Left kidney (tissue), 1 donor: ENCODE measurements at regions not wholly inside any gene's neighbourhood (a gene's known extent, or its start where the extent isn't known, plus 50 kb on each side); places are given as distances from the start of the nearest gene placed in this dataset.
"Not testable (repeated sequence)": the region's sequence is repeated elsewhere in the genome, so short reads cannot be mapped to it uniquely, and the experiment has no call there.

Experiments
- DNase-seq: peaks from one replicate; pipeline ENCODE4 v3.0.0-alpha.2; 2013

DNA sequence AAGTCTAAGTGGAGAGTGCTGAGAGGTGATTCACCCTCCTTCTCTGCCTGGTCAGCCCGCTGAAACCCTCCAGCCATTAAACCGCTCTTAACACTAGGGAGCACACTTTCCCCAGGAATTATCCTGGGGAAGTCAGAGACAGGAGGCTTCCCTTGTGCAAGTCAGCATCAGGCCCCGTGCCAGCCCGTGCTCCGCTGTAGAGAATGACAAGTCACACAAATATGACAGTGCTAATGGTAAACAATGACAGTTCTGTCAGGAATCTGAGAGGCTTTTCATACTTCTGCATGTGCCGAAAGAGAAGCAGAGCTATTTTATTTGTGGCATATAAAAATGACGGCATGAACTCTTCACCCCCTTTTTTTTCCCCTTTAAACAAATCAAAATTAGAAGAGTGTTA lies 816.9 kb upstream of the SLC10A2 start:
- DNase-seq = peak; percentile 87

- not testable (repeated sequence) for DNase-seq
Measured at GRCh38 chr13:103880146-103880545, 813.9 kb upstream of the SLC10A2 start.

GRCh38 chr13:103878891-103879605 lies 812.8 kb upstream of the SLC10A2 start:
- DNase-seq = no peak

DNA sequence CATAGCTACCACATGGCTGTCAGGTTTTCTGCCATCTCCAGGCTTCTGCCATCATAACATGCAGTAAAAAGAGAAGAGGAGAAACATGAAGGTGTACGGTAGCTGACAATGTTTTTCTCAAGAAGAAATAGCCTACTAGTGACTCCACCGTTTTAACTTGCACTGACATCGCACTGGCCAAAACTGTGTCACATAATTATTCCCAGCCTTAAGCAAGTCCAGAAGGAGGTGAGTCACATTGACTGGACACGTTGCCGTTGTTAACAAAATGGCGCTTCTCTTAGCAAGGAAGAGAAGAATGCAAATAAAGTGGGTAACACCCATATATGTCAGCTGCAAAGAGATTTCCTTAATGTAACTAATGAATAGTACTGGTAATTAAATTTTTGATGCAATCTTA lies 810.4 kb upstream of the SLC10A2 start:
- DNase-seq = no peak

DNA sequence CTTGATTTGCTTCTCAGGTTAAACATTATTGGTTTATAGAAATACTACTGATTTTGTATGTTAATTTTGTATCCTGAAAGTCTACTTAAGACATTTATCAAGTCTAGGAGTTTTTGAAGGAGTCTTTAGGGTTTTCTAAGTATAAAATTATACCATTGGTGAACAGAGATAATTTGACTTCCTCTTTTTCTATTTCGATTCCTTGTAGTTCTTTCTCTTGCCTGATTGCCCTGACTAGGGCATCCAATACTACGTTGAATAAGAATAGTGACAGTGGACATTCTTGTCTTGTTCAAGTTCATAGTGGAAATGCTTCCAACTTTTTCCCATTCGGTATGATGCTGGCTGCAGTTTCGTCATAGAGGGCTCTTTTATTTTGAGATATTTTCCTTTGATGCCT lies 807.5 kb upstream of the SLC10A2 start:
- DNase-seq = no peak

- DNase-seq = no peak
Measured at GRCh38 chr13:103866048-103866447, 799.8 kb upstream of the SLC10A2 start.

DNA sequence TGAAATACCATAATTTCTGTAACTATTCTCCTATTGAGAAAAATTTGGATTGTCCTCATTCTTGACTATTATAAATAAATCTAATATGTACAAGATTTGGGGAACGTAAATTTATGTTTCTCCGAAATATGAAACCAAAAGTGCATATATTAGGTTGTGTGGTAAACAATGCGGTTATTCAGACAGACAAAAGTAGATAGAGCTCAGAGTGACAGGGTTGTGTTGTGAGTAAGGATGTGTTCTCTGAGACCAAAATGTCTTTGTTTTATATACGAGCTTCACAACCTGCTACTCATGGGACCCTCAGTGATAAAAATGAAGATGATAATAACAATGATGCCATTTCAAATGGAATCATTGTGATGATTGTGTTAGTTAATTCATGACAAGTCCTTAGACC lies 796.3 kb upstream of the SLC10A2 start:
- DNase-seq = no peak

DNA sequence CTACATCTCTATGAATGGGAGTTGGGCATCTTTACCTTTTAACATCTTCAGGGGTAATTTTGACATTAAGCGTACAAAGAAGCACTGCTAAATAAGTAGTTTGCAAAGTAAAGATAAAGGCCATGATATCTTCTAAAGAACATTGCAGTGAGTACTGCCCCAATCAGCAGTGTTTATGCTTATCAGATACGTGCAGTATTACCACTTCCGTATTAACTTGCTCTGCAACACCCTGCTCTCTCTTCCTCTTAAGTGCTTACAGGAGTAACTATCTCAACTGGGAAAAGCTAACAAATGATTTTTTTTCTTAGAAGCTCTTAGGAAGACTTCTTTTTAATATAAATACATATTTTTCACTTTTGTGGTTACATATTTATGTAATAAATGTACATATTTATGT lies 793.7 kb upstream of the SLC10A2 start:
- DNase-seq = no peak

GRCh38 chr13:103852036-103852435 lies 785.8 kb upstream of the SLC10A2 start:
- no peak for DNase-seq

GRCh38 chr13:103844471-103844870 lies 778.3 kb upstream of the SLC10A2 start:
- no peak for DNase-seq

GRCh38 chr13:103839460-103839859 lies 773.2 kb upstream of the SLC10A2 start:
- DNase-seq = no peak

- no peak for DNase-seq
Measured at GRCh38 chr13:103835052-103835451, 768.8 kb upstream of the SLC10A2 start.

- DNase-seq = no peak
Measured at GRCh38 chr13:103833294-103833852, 767.2 kb upstream of the SLC10A2 start.

- no peak for DNase-seq
Measured at GRCh38 chr13:103815619-103816018, 749.4 kb upstream of the SLC10A2 start.

GRCh38 chr13:103812971-103813370 lies 746.8 kb upstream of the SLC10A2 start:
- no peak for DNase-seq

DNA sequence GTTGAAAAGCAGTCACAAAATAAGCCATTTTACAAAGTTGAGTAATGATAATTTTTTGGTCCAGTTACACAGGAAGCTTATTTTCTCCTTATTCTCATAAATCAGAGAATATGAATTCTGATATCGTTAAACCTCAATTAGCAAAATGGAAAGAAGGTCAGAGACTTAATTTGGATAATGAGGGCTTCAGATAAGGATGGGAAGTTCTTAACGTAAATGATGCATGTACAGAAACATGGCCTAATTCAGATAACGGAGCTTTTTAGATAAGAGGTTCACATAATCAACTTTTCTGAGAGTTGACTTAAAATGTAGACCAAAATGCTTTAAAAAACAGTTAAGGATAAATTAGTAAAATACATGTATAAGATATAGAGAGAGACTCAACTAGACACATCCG lies 746.3 kb upstream of the SLC10A2 start:
- DNase-seq = no peak

GRCh38 chr13:103810026-103810425 lies 743.8 kb upstream of the SLC10A2 start:
- DNase-seq = no peak

- DNase-seq = no peak
Measured at GRCh38 chr13:103805771-103806170, 739.6 kb upstream of the SLC10A2 start.

- no peak for DNase-seq
Measured at GRCh38 chr13:103803349-103803748, 737.1 kb upstream of the SLC10A2 start.

DNA sequence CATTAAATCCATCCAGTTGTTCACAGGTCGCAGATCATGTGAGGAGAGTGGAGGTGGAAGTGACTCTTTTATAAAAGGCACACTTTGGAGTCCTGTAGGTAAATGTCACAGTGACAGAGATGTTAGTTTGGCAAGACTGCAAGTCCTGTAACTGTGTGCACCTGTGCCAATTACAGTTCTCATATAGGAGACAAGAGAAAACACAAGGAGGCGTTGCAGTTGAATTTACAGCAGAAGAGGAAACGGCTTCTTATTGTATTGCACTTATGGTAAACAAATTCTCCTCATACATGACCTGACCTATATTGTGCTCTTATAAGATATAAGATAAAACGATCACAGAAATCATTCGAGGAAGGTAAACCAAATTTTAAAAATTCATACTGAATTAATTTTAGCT lies 732.8 kb upstream of the SLC10A2 start:
- DNase-seq = no peak

DNA sequence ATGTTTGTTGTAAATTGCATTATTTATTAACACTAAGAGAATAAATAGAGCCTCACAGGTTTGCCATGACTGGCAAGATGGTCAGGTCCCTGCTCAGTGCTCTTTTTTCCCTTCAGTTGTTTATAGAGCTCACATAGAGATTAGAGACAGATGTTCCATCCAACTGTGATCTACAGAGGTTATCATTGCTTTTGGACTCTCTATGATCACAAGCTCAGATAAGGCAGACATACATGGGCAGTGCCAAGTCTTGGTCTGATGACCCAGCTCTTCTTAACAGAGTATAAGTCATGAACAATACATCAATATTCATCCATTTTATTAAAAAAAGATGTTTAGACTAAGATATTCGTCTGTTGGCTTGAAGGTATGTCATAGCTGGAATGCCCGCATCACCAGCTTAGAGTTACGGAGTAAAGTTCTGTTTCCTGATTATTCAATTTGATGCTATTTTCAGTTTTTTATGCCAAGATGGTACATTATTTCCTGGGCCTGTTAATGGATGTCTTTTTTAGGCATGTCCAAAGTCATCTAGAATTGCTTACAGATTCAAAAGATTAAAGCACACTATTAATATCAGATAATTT lies 729.8 kb upstream of the SLC10A2 start:
- DNase-seq = no peak

DNA sequence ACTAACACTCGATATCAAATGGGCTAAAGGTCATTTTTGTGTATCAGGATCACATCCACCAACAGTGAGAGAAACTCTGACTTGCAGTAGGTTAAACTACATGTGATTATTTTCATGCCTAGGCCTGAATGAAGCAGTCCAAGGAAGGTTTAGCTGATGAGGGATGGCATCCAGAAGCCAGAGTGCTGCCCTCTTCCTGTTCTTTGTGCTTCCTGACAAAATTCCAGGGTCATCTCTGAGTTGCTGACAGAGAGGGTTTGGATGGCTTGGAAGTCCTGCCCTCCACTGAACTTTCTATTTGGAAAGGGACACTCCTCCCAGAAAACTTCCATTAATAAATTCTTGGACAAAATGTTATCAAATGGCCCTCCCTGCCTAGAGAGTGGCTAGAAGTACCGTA lies 728.3 kb upstream of the SLC10A2 start:
- DNase-seq = no peak

GRCh38 chr13:103788061-103788652 lies 721.9 kb upstream of the SLC10A2 start:
- no peak for DNase-seq

DNA sequence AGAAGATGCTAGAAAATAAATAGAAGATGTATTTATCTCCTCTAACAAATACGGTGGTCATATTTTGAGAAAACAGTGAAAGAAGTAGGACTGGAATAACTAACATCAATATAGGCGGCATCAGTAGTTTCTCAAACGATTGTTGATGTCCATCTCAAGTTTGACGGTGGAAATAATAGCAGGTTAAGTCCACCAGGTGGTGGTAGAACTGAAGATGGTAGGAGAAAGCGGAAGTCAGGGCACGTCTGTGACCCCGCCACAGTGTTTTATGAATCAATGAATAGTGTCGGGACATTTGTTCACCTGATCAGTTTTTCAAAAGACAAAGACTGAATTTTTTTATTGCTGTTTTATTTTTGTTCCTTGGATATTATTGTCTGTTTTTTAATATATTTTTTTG lies 706.4 kb upstream of the SLC10A2 start:
- DNase-seq = no peak
